ENCODE measurements at regions not wholly inside any gene's neighbourhood (a gene's known extent, or its start where the extent isn't known, plus 50 kb on each side); places are given as distances from the start of the nearest gene placed in this dataset.
"Not testable (repeated sequence)": the region's sequence is repeated elsewhere in the genome, so short reads cannot be mapped to it uniquely, and the experiment has no call there.

GRCh38 chr4:4090720-4091119, 136.0 kb downstream of the OTOP1 start:
- not testable (repeated sequence) for DNase-seq (ENCODE audit: low read depth, low spot score); H3K27ac ChIP-seq

GRCh38 chr4:4092159-4092558, 134.6 kb downstream of the OTOP1 start:
- H3K27ac ChIP-seq; DNase-seq (ENCODE audit: low read depth, low spot score): not testable (repeated sequence)

- DNase-seq (ENCODE audit: low read depth, low spot score) = not testable (repeated sequence)
These were observed 127.1 kb downstream of the OTOP1 start for GRCh38 chr4:4099610-4100009.

GRCh38 chr4:4106923-4107322, 119.8 kb downstream of the OTOP1 start:
- not testable (repeated sequence) for H3K27ac ChIP-seq; DNase-seq (ENCODE audit: low read depth, low spot score)

More at GRCh38 chr4:4099610-4100009, 127.1 kb downstream of the OTOP1 start:
- H3K27ac ChIP-seq = not testable (repeated sequence)

GRCh38 chr4:4107411-4108107, 119.2 kb downstream of the OTOP1 start:
- not testable (repeated sequence) for H3K27ac ChIP-seq; DNase-seq (ENCODE audit: low read depth, low spot score)

GRCh38 chr4:4115381-4115780, 111.3 kb downstream of the OTOP1 start:
- not testable (repeated sequence) for H3K27ac ChIP-seq; DNase-seq (ENCODE audit: low read depth, low spot score)

GRCh38 chr4:4116901-4117300, 109.8 kb downstream of the OTOP1 start:
- H3K27ac ChIP-seq; DNase-seq (ENCODE audit: low read depth, low spot score): not testable (repeated sequence)

GRCh38 chr4:4134368-4134767, 92.4 kb downstream of the OTOP1 start:
- DNase-seq (ENCODE audit: low read depth, low spot score); H3K27ac ChIP-seq: not testable (repeated sequence)

- DNase-seq (ENCODE audit: low read depth, low spot score); H3K27ac ChIP-seq: not testable (repeated sequence)
These were observed 90.1 kb downstream of the OTOP1 start for GRCh38 chr4:4136621-4137020.

Measured in epithelial cell of prostate (primary cell).